ENCODE measurements at regions not wholly inside any gene's neighbourhood (a gene's known extent, or its start where the extent isn't known, plus 50 kb on each side); places are given as distances from the start of the nearest gene placed in this dataset.

GRCh38 chr4:162498168-162498567 is 334.4 kb upstream of the FSTL5 start:
- TF ChIP-seq EZH2 (IDR thresholded peaks at IDR 0.05; ENCODE audit: insufficient read depth, poor library complexity, severe bottlenecking), result no peak
- no peak for TF ChIP-seq EZH2phosphoT487 (IDR thresholded peaks at IDR 0.05; ENCODE audit: insufficient read depth, low read depth)
- Histone ChIP-seq H3K9me3 (ENCODE audit: low read depth) (no peaks in the 10 kb centered on the region), H3K9ac (no peak overlapping the region), H3K4me1 (ENCODE audit: insufficient read depth) (no peaks in the 10 kb centered on the region), H3K4me2 (ENCODE audit: unreplicated experiment) (no peak overlapping the region), H3K79me2 (ENCODE audit: insufficient read depth) (no peaks in the 10 kb centered on the region), H2AFZ (no peak overlapping the region), H3K36me3 (ENCODE audit: low read depth) (no peaks in the 10 kb centered on the region), H3F3A (ENCODE audit: insufficient read depth) (no peaks in the 10 kb centered on the region), H3K9me2 (ENCODE audit: insufficient read depth) (no peaks in the 10 kb centered on the region), H4K20me1 (ENCODE audit: insufficient read depth) (no peaks in the 10 kb centered on the region), H3K4me3 (no peak overlapping the region), H3K27ac (no peak overlapping the region), H3K27me3 (replicated peaks; ENCODE audit: insufficient read depth) (no peaks in the 10 kb centered on the region)
- in situ Hi-C loops (cut with MboI), result no loop called here
- WGBS, 2 experiments (ENCODE audit: low coverage in 1 of 2, low lambda C conversion rate in 2 of 2, missing lambda C conversion rate in 2 of 2), result 55 to 65% methylated on average over 2 of the region's 2 CpGs
- no peak for DNase-seq

GRCh38 chr4:162497564-162498167 is 333.9 kb upstream of the FSTL5 start:
- 1 to 4% methylated on average over 5 of the region's 5 CpGs for WGBS, 2 experiments (ENCODE audit: low coverage in 1 of 2, low lambda C conversion rate in 2 of 2, missing lambda C conversion rate in 2 of 2)
- in situ Hi-C loops (cut with MboI), result no loop called here
- Histone ChIP-seq H4K20me1 (ENCODE audit: insufficient read depth) (no peaks in the 10 kb centered on the region), H3K9me2 (ENCODE audit: insufficient read depth) (no peaks in the 10 kb centered on the region), H3K27me3 (replicated peaks; ENCODE audit: insufficient read depth) (no peaks in the 10 kb centered on the region), H3K9ac (no peak overlapping the region), H2AFZ (no peak overlapping the region), H3K4me3 (no peak overlapping the region), H3K27ac (no peak overlapping the region), H3K9me3 (ENCODE audit: low read depth) (no peaks in the 10 kb centered on the region), H3K4me2 (ENCODE audit: unreplicated experiment) (no peak overlapping the region), H3K36me3 (ENCODE audit: low read depth) (no peaks in the 10 kb centered on the region), H3K79me2 (ENCODE audit: insufficient read depth) (no peaks in the 10 kb centered on the region), H3F3A (ENCODE audit: insufficient read depth) (no peaks in the 10 kb centered on the region), H3K4me1 (ENCODE audit: insufficient read depth) (no peaks in the 10 kb centered on the region)
- TF ChIP-seq EZH2 (IDR thresholded peaks at IDR 0.05; ENCODE audit: insufficient read depth, poor library complexity, severe bottlenecking), result no peak
- no peak for TF ChIP-seq EZH2phosphoT487 (IDR thresholded peaks at IDR 0.05; ENCODE audit: insufficient read depth, low read depth)
- peak; percentile 72 for DNase-seq

DNA sequence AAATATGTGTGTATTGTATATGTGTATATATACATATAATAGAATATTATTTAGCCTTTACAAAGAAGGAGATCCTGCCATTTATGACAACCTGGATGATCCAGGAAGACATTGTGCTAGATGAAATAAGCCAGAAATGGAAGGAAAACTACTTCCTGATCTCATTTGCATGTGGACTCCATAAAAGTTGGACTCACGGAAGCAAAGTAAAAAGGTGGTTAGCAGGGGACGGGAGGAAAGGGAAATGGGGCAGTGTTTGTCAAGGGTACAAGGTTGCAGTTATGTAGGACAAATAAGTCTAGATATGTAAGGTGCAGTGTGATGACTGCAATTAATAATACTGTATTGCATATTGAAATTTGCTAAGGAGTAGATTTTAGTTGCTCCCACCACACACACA is 331.1 kb upstream of the FSTL5 start:
- no peaks in the 10 kb centered on the region for H3K9me3 ChIP-seq (ENCODE audit: low read depth)
- no peaks in the 10 kb centered on the region for H3K79me2 ChIP-seq (ENCODE audit: insufficient read depth)
- H4K20me1 ChIP-seq (ENCODE audit: insufficient read depth), result no peaks in the 10 kb centered on the region
- H3K4me2 ChIP-seq (ENCODE audit: unreplicated experiment), result no peak overlapping the region
- in situ Hi-C loops (cut with MboI), result no loop called here
- WGBS, 2 experiments (ENCODE audit: low coverage in 1 of 2, low lambda C conversion rate in 2 of 2, missing lambda C conversion rate in 2 of 2), result 19 to 27% methylated on average over 2 of the region's 2 CpGs
- H2AFZ ChIP-seq, result no peak overlapping the region
- no peaks in the 10 kb centered on the region for H3K36me3 ChIP-seq (ENCODE audit: low read depth)
- TF ChIP-seq EZH2phosphoT487 (IDR thresholded peaks at IDR 0.05; ENCODE audit: insufficient read depth, low read depth), result no peak
- no peak for TF ChIP-seq EZH2 (IDR thresholded peaks at IDR 0.05; ENCODE audit: insufficient read depth, poor library complexity, severe bottlenecking)
- no peak overlapping the region for H3K4me3 ChIP-seq
- H3F3A ChIP-seq (ENCODE audit: insufficient read depth), result no peaks in the 10 kb centered on the region
- no peak overlapping the region for H3K9ac ChIP-seq
- no peaks in the 10 kb centered on the region for H3K9me2 ChIP-seq (ENCODE audit: insufficient read depth)
- no peak overlapping the region for H3K27ac ChIP-seq
- no peaks in the 10 kb centered on the region for H3K27me3 ChIP-seq (replicated peaks; ENCODE audit: insufficient read depth)
- no peak for DNase-seq
- H3K4me1 ChIP-seq (ENCODE audit: insufficient read depth), result no peaks in the 10 kb centered on the region

DNA sequence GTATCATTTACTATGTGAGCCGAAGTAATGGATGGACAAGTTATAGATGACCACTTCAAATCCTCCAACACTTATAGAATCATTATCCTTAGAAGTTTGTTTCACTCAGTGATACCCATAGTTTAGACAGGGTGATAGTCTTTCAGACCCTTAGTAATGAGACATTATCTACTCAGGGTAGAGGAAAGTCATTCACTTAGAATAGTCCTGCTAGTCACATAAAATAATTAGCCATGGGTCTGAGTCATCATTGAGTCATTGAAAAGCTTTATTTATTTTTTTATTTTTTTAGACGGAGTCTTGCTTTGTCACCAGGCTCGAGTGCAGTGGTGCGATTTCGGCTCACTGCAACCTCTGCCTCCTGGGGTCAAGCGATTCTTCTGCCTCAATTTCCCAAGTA is 321.7 kb upstream of the FSTL5 start:
- H3K36me3 ChIP-seq (ENCODE audit: low read depth), result no peaks in the 10 kb centered on the region
- no peaks in the 10 kb centered on the region for H3K79me2 ChIP-seq (ENCODE audit: insufficient read depth)
- H3K4me3 ChIP-seq, result no peak overlapping the region
- 60 to 71% methylated on average over 5 to 6 of the region's 6 CpGs for whole genome bisulfite sequencing, 2 experiments (ENCODE audit: low coverage in 1 of 2, low lambda C conversion rate in 2 of 2, missing lambda C conversion rate in 2 of 2)
- H3K27ac ChIP-seq, result no peak overlapping the region
- DNase-seq, result peak; percentile 40
- H3K9ac ChIP-seq, result no peak overlapping the region
- no peak overlapping the region for H2AFZ ChIP-seq
- no peak for TF ChIP-seq EZH2 (IDR thresholded peaks at IDR 0.05; ENCODE audit: insufficient read depth, poor library complexity, severe bottlenecking)
- TF ChIP-seq EZH2phosphoT487 (IDR thresholded peaks at IDR 0.05; ENCODE audit: insufficient read depth, low read depth), result no peak
- H3F3A ChIP-seq (ENCODE audit: insufficient read depth), result no peaks in the 10 kb centered on the region
- no peaks in the 10 kb centered on the region for H3K9me3 ChIP-seq (ENCODE audit: low read depth)
- in situ Hi-C loops (cut with MboI), result no loop called here
- no peaks in the 10 kb centered on the region for H3K27me3 ChIP-seq (replicated peaks; ENCODE audit: insufficient read depth)
- no peaks in the 10 kb centered on the region for H4K20me1 ChIP-seq (ENCODE audit: insufficient read depth)
- no peaks in the 10 kb centered on the region for H3K4me1 ChIP-seq (ENCODE audit: insufficient read depth)
- H3K9me2 ChIP-seq (ENCODE audit: insufficient read depth), result no peaks in the 10 kb centered on the region
- no peak overlapping the region for H3K4me2 ChIP-seq (ENCODE audit: unreplicated experiment)

DNA sequence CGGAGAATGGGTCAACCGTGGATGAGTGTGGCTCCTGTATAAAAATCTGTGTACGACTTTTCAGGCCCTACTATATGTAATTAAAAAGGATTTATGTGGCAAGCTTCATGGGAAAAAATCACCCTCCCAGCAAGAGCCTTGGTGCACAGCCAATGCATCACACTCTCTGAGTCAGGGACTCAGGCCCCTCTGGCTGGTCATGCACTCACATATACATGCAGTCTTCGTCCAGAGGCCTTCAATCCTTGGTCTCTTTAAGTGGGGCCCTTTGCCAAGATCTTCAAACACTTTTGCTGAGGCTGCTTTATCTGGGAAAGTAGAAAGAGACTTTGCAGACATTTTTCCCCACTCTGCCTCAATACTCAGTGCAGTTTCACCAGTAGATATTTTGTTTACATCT is 311.4 kb upstream of the FSTL5 start:
- Histone ChIP-seq H3K4me2 (ENCODE audit: unreplicated experiment) (no peak overlapping the region), H3K79me2 (ENCODE audit: insufficient read depth) (no peaks in the 10 kb centered on the region), H3K9me2 (ENCODE audit: insufficient read depth) (no peaks in the 10 kb centered on the region), H3K9me3 (ENCODE audit: low read depth) (no peaks in the 10 kb centered on the region), H3F3A (ENCODE audit: insufficient read depth) (no peaks in the 10 kb centered on the region), H3K36me3 (ENCODE audit: low read depth) (no peaks in the 10 kb centered on the region), H3K4me3 (no peak overlapping the region), H4K20me1 (ENCODE audit: insufficient read depth) (no peaks in the 10 kb centered on the region), H3K27me3 (replicated peaks; ENCODE audit: insufficient read depth) (no peaks in the 10 kb centered on the region), H3K27ac (no peak overlapping the region), H3K9ac (no peak overlapping the region), H3K4me1 (ENCODE audit: insufficient read depth) (no peaks in the 10 kb centered on the region), H2AFZ (no peak overlapping the region)
- TF ChIP-seq EZH2phosphoT487 (IDR thresholded peaks at IDR 0.05; ENCODE audit: insufficient read depth, low read depth) (no peak), EZH2 (IDR thresholded peaks at IDR 0.05; ENCODE audit: insufficient read depth, poor library complexity, severe bottlenecking) (no peak)
- in situ Hi-C loops (cut with MboI), result no loop called here
- DNase-seq, result no peak
- WGBS, 2 experiments (ENCODE audit: low coverage in 1 of 2, low lambda C conversion rate in 2 of 2, missing lambda C conversion rate in 2 of 2), result 26 to 32% methylated on average over 4 of the region's 4 CpGs
